KBM-7 (cell line): ENCODE measurements at regions not wholly inside any gene's neighbourhood (a gene's known extent, or its start where the extent isn't known, plus 50 kb on each side); places are given as distances from the start of the nearest gene placed in this dataset.

Experiments
- DNase-seq: peaks from one replicate; pipeline ENCODE4 v3.0.0-alpha.2; 2015
- in situ Hi-C: fragments of 300-500 bp; cut with MboI; formaldehyde crosslinking; loops from 2 replicates; pipeline ENCODE4 v1.14.3; 2020; ENCODE audit warnings: low sequenced_read_pairs, low pct_unique_long_range_greater_than_20kb, mixed read lengths

DNA sequence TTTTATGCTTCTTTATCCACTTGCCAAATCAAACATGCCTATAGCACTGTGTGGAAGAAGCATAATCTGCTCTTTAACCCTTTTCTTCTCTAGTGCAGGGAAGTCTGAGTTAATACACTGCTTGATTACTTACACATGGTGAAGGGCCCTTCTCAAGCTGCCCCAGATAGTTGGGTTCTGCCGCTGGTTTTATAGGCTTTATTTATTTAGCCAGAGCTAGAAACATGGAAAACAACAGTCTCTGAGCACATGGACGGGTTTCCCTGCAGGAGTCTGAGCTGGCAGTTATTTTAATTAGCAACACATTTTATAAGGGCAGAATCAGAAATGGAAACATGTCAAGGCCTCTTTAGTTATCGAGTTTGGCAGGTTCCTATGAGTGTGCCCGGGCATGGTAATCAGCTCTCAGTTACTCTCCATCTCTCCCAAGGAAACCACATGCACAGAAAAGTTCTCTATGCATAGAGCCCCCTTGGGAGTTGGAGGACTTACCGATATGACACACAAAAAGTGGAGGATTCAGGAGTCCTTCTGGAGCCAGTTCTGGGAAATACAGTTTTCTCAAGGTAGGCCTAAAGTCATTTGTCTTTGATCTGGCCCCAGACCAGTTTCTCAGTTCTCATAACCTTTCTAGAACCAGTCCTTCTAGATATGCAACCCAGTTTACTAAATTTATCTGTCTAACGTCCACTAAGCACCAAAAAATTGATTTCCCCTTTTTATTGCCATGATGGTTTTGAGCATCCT is 564.8 kb downstream of the ACTL7B start:
- no peak for DNase-seq
- in situ Hi-C loops, result no loop called here

DNA sequence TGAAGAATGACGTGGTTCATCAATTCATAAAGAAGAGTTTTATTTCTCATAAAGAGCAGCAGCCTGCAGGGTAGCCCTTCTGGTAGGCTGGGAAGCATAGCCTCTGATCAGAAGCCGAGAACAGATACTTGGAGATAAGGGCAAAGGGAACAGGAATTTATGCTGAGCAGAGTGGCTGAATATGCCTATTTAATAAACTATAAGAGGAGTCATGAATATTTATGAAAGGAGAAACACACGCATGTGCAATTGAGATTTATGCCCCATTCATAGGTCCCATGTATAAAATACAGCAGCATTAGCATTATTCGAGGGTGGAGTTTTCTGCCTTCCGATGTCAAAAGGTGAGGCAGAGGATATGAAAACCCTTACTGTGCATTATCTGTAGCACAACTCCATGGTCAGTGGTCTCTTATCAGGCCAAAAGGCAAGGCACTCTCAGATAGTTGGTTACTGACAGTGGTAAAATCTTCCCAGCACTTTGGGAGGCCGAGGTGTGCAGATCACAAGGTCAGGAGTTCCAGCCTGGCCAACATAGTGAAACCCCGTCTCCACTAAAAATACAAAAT is 569.1 kb downstream of the ACTL7B start:
- DNase-seq, result no peak
- in situ Hi-C loops, result no loop called here

DNA sequence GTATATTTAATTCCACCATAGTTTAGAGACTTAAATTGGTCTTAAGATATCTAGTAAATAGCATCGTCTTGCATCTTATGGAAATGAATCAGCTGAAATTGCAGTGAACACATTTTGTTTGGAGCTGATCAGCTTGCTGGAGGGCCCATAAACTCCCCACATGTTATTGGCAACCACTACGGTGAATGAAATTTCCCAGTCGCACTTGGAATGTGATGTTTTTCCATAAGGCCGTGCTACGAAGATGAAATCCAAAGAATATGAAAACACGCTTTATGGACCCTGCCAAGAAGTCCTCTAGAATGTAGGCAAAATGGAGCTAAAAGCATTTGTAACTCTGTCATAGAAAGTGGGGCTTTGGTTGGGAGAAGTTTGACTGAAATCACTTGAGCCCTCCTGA is 572.1 kb downstream of the ACTL7B start:
- in situ Hi-C loops, result no loop called here
- DNase-seq, result no peak

DNA sequence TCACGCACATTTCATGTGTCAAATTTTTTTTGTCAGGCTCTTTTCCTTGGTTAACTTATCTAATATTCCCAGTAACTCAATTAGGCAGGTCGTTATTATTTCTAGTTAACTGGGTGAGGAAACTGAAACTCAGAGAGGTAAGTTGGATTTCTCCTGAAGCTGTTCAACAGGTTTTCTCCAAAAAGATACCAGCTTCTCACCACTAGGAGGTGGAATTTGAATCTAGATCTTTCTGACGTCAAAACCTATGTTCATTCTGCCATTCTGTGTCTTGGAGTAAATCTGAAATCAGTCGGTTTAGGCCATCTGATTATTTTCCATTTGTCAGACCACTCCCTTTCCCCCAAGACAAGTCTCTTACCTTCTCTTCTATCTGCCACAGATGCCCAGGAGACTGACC is 572.9 kb downstream of the ACTL7B start:
- DNase-seq, result no peak
- in situ Hi-C loops, result no loop called here

DNA sequence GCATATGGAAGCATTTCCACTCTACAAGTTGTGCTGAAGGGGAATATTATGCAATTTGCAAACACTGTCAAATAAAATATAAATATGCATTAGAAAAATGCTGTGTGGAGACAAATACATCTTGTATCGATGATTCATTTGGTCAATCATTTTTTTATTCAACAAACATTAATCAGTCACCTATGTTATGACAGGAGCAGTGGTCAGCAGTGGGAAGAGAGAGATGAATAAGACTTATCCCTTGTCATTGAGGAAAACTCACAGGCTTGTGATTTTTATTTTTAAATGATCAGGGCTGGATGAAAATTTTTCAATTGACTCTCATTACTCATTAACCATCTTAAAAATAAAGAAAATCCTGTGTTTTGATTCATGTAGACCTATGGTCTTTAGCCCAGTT is 574.1 kb downstream of the ACTL7B start:
- DNase-seq, result no peak
- in situ Hi-C loops, result no loop called here

DNA sequence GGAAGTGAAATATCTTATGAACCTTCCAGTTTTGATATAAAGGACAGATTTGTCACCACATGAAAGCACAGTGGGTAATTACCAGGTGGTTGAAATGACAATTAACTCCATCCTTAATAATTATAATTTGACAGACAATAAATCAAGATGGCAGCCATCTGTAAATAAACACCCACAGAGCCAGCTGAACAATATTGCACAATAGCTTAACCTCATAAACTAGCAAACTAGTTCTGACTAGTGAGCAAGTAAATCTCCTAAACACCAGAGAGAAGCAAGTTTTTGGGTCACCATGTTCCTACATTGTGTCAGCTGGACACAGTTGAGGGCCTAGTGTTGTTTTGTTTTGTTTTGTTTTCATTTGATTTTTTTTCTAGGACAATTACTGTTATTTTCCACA is 577.4 kb downstream of the ACTL7B start:
- no peak for DNase-seq
- in situ Hi-C loops, result no loop called here

DNA sequence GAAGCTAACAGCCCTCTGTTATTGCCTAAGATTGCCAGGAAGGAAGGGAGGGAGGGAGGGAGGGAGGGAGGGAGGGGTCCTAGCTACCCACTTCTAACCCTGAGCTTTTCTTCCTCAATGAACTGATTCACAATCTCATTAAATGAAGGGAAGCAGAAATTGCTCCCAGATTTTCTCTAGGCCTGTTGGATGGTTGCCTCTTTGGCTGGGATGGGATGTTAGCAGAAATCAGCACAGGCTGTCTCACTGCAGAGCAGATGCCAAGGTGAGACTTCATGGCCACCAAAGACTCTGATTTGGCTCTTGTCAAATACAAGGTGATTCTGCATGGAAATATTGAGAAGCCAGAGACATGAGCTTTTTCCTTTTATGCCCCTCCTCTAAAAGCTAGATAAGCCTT is 578.6 kb downstream of the ACTL7B start:
- in situ Hi-C loops, result no loop called here
- DNase-seq, result no peak

DNA sequence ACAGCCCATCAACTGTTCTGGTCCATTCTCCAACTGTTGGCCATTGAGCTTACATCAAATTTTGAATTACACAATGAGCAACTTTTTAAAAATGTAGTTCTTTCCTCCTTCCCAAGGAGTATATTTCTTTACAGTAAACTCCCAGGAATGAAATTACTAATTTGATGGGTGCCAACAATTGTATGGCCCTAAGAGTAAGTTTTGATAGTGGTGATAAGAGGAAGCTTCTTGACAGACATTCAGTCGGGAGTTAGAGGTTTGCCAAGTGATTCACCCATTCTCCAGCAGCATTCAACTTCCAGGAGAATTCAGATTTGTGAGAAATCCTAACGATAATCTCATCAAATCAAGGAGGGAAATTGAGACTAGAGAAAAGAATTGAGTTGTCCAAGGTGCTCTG is 579.9 kb downstream of the ACTL7B start:
- DNase-seq, result no peak
- in situ Hi-C loops, result no loop called here

DNA sequence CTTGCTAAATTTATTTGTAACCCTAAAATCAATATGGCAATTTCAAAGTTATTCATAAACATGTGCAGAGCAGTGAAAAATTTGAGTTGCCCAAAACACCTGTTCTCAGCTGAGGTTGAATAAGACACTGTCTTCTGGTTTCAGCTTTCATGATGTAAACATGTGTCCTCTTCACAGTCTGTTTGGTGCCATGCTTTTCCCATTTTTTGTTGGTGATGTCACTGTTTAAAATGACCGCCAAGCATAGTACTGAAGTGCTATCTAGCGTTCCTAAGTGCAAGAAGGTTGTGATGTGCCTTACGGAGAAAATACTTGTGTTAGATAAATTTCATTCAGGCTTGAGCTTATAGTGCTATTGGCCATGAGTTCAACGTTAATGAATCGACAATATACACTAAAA is 580.8 kb downstream of the ACTL7B start:
- in situ Hi-C loops, result no loop called here
- DNase-seq, result no peak

DNA sequence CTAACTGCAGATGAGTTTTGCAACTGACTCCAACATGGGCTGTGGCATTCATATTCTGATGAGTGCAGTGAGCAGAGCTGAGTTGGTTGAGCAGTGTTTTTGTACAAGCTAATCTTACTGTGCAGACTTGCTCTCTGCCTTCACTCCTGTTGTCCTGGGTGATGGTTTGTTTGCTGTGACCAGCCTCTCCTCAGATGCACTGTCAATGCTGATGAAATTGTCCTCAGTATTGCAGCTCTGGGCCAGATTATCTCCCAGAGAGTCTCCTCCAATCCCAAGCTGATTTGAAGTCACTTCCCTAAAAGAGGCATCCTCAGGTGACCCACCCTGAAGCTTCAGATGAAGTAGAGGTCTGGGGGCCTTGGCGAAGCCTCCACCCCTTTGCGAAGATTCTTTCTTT is 581.8 kb downstream of the ACTL7B start:
- no peak for DNase-seq
- in situ Hi-C loops, result no loop called here

DNA sequence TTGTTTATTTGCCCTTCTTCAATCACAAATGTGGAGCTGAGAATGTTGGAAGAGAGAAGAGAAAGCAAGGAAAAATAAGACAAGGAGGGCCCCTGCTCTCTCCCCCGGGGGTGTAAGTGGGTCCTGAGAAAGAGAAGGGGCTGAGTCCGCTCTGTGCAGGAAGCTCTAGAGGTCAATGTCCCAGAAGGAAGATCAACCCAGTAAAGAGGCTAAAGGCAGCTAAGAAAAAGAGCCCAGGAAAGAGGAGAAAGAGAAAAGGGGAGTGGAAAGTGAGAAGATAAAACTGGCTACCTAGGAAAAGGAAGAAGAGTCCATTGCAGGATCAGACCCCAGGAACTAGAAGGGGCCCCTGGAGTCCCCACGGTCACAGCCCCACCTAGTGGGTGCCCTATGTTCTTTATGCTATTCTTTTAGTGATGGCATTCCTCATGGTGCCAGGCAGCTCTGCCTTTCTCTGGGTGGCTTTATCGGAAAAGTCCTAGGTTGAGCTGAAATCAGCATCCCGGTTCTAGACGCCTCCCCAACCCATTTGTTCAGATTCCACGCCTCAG is 583.4 kb downstream of the ACTL7B start:
- in situ Hi-C loops, result no loop called here
- DNase-seq, result no peak

DNA sequence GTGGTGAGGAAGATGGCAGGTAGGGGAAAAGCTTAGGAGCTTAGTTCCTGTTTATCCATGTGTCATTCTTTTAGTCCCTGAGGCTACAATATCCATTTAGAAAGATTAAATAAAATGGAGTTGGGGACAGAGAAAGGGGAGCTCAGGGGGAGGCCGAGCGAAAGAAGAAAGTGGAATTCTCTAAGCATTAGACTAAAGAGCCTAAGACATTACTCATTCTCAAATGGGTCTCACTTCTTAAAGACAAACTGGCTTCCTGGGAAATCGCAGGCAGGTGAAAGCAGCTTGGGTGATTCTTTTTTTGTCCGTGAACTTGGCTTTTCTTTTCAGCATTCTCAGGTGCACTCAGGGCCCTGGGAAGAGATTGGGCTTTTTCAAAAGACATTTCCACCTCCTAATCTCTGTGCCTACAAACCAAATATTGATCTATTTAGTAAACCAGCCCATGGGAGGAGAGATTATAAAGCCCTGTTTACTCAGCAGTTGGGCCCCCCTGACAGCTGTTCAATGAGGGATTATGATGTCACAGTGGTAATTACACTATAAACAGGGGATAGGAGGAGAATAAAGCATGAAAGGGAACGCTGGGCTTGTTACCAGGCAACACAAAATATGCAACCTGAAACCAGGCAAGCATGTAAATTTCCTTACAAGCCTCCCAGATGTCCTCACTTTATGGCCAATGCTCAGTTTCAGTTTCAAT is 584.0 kb downstream of the ACTL7B start:
- in situ Hi-C loops, result no loop called here

DNA sequence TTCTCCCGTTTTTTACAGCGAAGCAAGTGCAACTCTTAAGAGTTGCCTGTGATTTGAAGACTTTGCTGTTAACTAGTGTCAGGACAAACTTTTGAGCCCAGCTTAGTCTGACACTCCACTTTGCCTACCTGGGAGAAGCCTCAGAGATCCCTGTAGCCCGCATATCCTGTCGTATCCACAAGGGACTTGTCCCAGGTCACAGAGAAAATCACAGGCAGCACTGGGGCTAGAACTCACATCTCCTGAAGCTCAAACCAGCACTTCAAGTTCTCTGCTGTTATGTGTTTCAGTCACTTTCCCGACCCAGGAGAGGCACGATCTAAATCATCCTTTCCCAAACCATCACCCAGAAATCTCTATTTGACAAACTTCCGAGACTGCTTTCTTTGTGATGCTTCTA is 584.5 kb downstream of the ACTL7B start:
- in situ Hi-C loops, result no loop called here
- no peak for DNase-seq

More for the DNA sequence above, 584.0 kb downstream of the ACTL7B start:
- no peak for DNase-seq

DNA sequence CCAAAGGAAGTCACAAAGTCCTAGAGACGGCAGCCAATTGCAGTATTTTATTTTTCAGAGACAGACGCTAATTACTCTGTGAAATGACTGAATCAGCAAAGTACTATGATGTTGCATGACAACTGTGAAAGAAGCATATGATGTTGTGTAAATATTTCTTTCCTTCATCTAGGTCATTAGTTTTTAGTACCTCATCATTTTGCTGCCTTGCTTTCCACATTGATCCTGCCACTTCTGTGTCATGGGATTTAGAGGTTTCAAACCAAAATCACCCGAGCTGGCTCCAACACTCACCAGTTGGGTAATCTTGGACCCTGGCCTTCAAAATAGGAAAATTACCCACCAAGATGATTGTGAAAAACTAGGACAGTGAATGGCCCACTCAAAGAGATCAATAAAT is 585.2 kb downstream of the ACTL7B start:
- in situ Hi-C loops, result no loop called here
- DNase-seq, result no peak

DNA sequence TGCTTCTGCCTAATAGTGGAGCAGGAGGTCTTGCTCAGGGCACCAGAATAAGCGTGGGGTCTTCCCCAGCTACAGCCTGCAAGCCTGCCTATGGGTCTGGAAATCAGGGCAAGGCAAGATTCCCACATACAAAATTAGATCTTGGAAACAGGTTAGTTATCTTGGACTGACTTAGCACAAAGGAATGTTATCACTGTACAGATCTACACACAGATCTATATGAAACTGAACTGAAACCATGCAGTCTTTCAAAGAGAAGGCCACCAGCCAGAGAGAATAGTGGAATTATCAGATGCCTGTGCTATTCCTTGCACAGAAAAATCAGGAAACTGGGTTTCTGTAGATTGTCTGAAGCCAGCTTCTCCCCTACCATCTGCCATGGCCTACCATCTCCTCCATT is 585.7 kb downstream of the ACTL7B start:
- DNase-seq, result no peak
- in situ Hi-C loops, result no loop called here

DNA sequence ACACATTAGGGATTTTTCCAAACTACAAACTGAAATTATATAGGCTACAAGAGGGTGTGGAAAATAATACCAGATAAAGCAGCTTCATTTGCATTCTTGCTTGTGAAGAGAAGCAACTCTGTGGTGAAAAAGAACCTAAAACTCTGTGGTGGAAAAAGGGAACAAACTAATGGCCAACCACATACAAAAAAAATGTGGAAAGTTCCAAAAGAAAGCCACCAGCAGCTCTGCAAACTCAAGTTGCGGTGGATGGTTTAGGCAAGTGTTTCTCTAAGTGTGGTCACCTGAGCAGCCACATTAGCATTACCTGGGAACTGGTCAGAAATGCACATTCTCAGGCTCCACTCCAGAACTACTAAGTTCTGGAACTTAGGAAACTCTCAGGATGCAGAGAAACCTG is 586.4 kb downstream of the ACTL7B start:
- no peak for DNase-seq
- in situ Hi-C loops, result no loop called here

DNA sequence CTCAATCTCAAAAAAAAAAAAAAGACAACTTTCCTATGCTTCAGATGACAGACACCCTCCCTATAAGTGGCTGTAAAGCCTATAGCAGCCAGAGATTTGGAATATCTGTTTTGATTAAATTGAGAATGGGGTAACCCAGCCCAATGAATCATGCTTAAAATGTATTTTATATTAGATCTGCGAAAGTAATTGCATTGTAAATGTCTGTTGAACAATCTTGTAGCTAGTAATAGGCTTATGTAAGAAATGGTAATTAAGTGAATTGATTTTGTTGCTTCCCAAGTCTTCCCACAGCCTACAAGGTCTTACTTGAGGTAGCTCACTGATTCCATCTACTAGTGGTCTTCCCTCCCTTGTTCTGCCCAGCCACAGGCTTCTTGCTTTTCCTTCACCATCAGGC is 590.7 kb downstream of the ACTL7B start:
- in situ Hi-C loops, result no loop called here

DNA sequence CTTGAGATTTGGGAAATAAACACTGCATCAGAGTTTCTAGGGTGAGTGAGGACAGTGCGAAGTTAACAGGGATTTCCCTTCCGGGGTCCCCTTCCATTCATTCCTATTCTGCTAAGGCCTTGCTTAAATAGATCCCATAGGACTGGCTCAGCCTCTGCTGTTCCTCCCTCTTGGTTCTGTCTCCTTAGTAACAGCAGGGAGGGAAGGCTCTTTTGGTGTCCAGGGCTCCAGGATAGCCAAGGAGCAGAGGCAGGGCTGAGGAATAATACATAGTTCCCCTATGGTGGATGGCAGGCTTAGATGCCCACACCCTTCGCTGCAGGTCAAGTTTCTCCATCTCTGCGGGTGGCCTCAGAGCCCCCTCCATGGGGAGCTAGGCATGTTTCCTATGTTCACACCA is 591.7 kb downstream of the ACTL7B start:
- in situ Hi-C loops, result no loop called here
- no peak for DNase-seq

More for the DNA sequence above, 590.7 kb downstream of the ACTL7B start:
- DNase-seq, result no peak

DNA sequence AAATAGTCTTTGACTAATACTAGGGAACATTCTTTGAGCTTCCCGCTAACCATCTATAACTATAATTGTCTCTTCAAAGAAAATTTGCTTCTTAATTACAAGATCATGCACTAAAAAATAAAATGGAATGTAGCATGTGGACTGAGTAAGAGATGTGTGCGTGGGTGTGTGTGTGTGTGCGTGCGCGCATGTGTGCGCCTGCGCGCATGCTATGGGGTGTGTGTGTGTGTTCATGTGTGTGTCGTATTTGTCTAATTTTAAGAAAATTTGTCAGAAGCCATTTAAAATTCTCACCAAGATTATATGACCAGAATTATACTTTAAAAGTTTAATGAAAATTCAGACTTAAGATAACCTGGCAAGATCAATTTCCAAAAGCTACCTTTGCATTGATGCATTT is 593.0 kb downstream of the ACTL7B start:
- in situ Hi-C loops, result no loop called here
- no peak for DNase-seq

DNA sequence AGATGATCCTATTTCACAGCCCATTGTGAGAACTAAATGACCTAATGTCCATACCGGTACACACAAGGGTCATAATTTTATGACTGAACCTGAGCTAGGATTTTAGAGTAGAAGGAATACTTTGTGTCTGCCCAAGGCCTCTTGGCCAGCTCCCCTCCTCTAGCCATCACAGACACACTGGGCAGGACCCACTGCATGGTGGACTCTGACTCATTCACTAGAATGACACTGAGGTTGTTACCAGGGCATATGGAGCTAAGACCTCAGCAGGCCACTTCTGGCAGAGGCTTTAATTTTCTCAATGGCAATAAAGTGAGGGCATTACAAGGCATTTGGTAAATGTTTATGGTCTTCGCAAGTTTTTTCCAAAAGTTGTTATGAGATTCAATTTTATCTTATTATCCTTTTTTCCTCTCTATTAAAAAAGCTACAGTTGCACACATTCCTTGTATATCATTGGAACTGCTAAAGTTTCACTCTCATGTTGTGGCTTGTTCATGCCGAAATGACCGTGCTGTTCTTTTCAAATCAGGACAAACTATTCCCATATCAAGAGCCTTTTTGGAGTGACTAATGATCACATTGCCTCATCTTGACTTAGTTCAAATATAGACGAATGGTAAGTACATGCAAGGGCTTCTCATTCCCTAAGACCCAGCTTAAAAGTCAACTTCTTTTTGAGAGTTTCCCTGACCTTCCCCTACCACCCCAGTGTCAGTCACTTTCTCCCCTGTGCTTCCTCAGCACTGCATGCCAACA is 595.7 kb downstream of the ACTL7B start:
- DNase-seq, result no peak
- in situ Hi-C loops, result no loop called here
